CD4-positive, alpha-beta T cell treated with Interleukin-1 beta for 1 hour (primary cell): ENCODE measurements at regions not wholly inside any gene's neighbourhood (a gene's known extent, or its start where the extent isn't known, plus 50 kb on each side); places are given as distances from the start of the nearest gene placed in this dataset.

Experiments used
- DNase-seq, 2 donors: peaks; one replicate each; pipeline ENCODE4 v3.0.0-alpha.2; 2020 to 2022

DNA sequence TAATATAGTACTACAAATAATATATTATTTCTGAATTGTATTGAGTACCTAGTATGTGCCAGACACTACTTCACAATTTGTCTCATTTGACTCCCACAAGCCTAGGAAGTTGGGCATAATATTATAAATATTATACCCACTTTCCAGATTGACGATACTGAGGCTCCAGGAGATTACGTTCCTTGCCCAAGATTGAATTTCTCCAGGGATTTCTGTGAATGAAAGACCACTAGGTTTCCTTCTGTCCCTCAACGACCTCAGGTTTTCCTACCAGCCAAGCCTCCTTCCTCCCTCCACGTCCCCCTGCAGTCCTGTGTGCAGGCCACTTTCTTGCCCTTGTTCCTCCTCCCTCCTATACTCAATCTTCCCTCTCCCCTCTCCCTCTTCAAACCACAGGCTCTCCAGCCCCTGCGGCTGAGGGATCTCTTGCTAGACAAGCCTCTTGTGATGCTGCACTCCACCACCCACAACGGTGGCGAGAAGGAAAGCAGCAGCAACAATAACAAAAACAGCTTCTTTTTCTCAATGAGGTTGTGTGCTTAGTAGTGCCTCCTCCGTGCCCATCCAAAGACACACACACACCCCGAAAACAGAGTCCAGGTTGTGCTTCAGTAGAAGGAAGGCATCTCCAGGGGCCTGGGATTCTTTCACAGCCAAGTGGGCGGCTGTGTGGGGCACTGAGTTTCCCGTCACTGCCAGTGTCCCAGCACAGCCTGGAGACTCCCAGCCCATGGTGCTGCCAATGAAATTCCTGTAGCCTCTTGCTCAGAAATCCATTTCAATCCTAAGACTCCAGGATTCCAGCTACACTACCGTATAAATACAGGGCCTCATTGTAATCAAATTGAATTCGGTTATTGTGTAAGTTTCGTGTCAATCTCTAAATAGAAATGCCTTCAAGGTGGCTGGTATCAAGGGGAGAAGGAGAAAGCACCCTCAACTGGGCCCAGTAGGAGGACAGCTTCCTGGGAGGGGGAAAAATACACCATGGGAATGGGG, 94.4 kb downstream of the NCR2 start:
- DNase-seq = no peak

- DNase-seq = no peak
These were observed 95.5 kb downstream of the NCR2 start for GRCh38 chr6:41430875-41431274.

- DNase-seq = no peak
These were observed 96.9 kb downstream of the NCR2 start for GRCh38 chr6:41432280-41432679.

GRCh38 chr6:41434803-41435481, 99.5 kb downstream of the NCR2 start:
- no peak for DNase-seq

DNA sequence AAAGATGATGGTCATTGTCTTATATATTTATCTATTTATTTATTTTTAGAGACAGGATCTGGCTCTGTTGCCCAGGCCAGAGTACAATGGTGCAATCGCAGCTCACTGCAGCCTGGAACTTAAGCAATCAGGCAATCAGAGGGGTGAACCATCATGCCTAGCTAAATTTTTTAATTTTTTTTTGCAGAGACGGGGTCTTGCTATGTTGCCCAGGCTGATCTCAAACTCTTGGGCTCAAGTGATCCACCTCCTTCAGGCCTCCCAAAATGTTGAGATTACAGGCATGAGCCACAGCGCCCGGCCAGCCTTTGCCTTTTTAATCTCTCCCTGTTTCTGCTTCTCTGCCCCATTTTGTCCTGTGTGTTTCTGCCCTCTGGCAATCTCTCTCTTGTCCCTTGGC, 102.2 kb downstream of the NCR2 start:
- no peak for DNase-seq

GRCh38 chr6:41438746-41439145, 103.3 kb downstream of the NCR2 start:
- DNase-seq = no peak

DNA sequence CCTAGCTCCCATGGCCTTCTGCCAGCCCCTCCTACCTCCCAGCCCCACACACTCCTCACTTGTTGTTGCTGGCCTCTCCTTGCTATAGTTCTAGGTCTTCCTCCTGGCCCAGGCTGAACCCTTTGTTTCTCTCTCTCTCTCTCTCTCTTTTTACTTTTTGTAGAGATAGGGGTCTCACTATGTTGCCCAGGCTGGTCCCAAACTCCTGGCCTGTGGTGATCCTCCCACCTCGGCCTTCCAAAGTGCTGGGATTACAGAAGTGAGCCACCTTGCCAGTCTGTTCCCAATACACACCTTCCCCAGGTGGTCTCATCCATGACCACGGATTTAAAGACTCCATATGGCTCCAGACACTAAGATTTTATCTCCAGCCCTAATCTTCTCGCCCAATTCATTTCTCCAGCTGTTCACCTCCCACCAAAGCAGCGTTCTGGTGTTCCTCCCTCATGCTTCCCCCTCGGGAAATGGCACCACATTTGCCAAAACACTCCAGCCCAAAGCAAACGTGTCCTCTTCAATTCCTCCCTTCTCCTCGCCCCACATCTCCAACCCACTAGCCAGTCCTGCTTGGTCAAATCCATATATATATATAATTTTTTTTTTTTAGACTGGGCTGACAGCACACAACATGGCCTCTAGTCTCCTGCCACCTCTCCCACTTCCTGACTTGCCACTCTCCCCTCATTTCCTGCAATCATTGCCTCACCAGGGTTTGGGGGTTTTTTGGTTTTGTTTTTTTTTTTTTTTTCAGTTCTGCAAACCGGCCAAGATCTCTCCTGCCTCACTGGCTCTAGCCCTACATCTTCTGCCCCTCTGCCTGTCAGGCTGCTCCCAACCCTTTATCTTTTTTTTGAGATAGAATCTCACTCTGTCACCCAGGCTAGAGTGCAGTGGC, 104.4 kb downstream of the NCR2 start:
- peak; percentile 28 to 45 for DNase-seq

DNA sequence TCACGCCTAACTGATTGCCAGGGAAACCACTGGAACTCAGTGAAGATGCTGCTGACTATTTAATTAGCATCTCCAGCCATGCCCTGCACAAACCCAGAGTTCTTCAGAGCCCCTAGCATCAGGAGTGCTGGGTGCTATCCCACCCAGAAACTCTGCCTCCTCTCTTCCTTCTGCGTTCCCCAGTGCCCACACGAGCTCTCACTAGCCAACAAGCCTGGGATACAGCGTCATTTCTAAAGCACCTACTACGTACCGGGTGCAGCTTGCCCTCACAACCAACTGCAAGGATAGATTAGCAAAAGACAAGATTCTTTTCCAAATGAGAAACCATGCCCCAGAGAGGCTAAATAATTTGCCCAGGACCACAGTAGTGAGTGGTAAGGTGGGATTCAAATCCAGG, 105.2 kb upstream of the FOXP4 start:
- no peak for DNase-seq

GRCh38 chr6:41441598-41442351, 104.4 kb upstream of the FOXP4 start:
- peak in 1 of 2 donors; percentile 13 for DNase-seq

DNA sequence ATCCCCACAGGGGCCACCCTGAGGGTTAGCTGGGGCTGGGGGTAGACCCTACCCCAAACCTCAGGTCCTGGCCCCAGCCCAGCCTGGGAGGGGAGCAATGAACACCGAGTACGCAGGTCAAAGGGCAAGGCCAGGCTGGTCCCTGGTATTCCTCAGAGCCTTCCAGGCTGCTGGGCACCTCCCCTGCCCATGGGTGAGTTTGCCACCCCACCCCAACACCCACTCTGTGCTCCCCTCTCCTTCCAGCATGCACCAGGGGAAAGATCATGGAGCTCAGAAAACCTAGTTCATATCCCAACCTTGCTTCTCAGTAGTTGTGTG, 103.9 kb upstream of the FOXP4 start:
- DNase-seq = no peak

GRCh38 chr6:41442800-41443501, 103.2 kb upstream of the FOXP4 start:
- no peak for DNase-seq

DNA sequence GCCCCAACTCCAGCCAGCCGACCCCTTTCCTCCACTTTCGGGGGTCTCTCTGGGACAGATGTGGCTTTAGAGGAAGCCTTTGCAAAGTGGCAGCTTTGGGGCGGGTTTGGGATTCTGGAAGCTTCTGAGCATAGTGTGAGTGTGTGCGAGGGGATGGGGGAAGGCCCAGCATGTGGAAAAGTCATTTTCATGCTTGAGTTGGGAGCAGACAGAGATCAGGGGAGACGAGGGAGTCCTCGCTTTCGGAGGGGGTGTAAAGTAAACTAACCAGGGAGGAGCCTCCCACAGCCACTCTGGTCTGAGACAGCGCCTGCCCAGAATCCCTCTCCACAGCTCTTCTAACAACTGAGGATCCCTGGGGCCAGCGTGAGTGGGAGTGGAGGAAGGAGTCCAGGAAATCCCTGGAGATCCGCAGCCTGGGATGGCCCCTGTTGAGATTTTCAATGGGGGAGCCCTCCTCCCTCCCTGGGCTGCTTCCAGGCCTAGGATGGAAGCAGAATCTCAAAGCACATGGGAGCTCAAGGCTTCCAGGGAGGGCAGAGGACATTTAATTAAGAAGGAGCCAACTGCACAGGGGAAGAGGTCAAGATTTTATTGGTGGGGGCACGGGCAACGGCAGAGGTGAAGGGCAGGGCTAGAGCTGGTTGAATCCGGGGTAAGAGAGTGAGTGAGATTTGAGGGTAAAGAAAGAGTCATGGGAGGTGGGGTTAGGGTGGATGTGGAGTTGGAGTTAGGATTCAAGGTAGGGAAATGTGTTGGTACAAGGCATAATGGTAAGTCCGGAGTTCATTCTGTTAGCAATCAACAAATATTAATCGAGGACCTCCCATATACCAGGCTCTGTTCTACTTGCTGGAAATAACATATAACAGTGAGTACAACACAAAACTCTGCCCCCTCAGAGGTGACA, 102.3 kb upstream of the FOXP4 start:
- DNase-seq = no peak

DNA sequence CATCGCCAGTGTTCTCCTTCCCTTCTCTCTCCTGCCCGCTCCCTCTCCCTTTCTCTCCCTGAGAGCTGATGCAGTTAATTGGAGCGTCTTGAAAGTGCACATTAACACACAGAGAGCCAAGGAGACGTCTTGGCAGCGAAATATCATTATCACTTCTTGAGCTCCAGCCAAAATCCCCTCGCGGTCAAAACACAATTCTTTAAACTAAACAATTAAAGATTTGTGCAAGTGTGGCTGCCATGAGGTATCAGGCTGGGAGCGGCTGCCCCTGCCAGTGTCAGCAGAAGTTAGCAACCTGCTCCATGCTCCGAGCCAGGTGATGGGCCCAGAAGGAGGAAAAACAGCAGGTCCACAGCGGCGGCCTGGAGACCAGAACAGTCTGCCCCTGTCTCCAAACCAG, 100.9 kb upstream of the FOXP4 start:
- no peak for DNase-seq

DNA sequence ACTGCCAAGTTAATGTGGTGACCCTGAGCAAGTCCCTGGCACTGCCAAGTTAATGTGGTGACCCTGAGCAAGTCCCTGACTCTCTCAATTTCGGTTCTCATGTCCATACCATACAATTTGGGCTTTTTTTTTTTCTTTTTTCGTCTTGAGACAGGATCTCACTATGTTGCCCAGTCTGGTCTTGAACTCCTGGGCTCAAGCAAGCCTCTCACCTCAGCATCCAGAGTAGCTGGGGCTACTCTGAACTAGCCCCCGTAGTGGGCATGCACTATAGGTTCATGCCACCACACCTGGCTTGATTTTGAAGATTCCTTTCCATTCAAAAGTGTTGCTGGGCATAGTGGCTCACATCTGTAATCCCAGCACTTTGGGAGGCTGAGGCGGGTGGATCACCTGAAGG, 100.0 kb upstream of the FOXP4 start:
- no peak for DNase-seq

GRCh38 chr6:41446907-41447545, 99.2 kb upstream of the FOXP4 start:
- DNase-seq = no peak

GRCh38 chr6:41448256-41448655, 97.9 kb upstream of the FOXP4 start:
- DNase-seq = no peak

- DNase-seq = no peak
These were observed 96.6 kb upstream of the FOXP4 start for GRCh38 chr6:41449399-41450245.

- no peak for DNase-seq
These were observed 95.6 kb upstream of the FOXP4 start for GRCh38 chr6:41450581-41450980.

GRCh38 chr6:41451039-41451438, 95.1 kb upstream of the FOXP4 start:
- no peak for DNase-seq
